ENCODE measurements at regions not wholly inside any gene's neighbourhood (a gene's known extent, or its start where the extent isn't known, plus 50 kb on each side); places are given as distances from the start of the nearest gene placed in this dataset.

DNA sequence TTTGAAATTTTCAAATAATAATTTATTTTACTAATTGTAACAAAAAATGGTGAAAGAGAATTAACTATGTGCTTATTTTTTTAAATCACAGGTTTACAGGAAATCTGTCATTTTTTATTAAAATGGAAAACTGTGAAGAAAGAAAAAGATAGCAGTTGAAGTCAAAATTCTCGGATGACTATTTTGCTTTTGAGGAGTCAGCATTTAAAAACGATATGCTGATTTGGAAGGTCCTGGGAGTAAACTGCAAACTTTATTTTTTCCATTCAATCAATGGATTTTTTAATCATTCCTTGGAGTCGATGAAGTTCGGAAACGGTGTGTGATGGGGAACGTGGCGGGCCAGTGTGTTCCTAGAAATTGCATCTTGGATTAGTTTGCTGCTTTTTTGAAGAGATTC is 258.9 kb upstream of the NAV3 start:
- DNase-seq (ENCODE audit: low spot score) = no peak

DNA sequence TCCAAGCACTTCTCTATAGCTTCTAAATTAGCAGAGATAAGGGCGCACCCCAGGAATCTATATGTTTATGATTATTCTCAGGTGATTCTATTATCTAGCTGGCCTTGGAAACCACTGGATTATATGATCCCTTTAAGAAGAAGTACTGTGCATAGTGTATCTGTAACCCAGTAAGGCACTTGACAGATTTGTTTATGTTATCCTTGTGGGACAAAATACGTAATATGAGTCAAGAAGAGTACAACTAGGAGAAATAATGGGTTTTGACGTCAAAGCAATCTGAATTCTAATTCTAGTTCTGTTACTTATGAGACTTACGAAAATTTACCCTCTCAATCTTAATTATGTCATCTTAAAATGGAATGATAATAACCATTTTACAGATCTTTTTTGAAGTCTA is 259.6 kb upstream of the NAV3 start:
- DNase-seq (ENCODE audit: low spot score) = no peak

DNA sequence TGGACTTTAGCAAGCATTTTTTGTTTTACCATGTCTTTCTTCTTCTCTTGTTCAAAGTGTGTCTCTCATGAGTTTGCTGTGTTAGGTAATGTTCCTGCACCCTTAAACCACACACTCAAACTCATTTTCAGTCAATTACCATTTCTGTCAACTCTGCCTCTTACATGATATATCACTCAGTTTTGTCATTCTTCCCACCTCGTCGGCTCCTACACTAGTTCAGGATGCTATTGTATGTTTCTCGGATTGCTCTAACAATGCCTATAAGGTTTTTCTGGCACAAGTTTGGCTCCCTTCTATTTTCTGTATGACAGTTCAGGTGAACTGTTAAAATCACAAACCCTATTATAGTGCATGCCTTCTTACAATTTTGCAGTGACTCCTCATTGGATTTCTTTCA is 260.8 kb upstream of the NAV3 start:
- peak; percentile 52 for DNase-seq (ENCODE audit: low spot score)

DNA sequence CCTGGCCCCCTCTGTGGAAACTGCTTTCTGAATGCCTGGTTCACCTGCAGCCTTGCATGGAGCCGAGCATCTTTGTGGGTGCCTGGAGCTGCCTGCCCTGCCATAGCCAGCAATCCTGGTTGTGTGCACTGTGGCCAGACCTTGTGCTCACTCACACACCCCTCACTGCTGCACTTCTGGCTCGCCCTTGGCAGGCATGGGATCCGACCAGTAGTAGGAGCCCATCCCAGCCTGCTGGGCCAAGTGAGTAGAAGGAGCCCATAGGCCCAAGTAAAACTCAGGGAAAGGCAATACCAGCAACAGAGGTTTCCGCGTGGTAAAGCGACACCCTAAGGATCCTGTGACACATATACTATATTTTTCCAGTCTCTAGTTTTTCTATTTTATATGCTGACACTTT is 270.0 kb upstream of the NAV3 start:
- no peak for DNase-seq (ENCODE audit: low spot score)

DNA sequence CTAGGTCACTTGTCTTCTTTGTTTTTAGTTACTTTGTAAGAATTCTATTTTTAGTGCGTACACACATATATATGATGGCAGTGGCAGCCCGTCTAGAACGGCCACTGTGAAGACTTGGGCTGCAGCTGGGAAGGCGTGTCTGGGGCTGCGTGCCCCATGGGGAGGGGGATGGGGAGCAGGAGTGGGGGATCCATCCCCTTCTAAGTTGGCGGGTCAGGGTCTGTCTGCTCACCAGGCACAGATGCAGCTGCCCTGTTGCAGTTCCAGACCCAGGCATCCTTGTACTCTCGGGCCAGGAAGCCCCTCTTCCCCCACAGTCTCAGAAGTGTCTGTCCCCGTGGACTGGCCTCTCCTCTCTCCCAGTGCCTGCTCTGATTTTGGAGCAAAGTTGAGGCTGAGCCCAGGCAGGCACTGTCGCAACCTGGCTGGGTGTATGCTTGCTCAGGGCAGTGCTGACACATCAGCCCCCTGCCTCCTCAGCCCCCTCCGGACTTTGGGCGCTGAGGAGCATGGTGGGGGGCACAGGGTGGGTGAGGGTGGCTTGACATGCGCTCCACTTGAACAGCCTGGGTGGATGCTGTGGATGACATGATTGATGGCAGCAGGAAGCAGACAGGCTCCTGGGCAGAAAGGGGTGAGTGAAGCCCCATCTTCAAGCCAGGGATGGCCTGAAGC is 271.2 kb upstream of the NAV3 start:
- no peak for DNase-seq (ENCODE audit: low spot score)

DNA sequence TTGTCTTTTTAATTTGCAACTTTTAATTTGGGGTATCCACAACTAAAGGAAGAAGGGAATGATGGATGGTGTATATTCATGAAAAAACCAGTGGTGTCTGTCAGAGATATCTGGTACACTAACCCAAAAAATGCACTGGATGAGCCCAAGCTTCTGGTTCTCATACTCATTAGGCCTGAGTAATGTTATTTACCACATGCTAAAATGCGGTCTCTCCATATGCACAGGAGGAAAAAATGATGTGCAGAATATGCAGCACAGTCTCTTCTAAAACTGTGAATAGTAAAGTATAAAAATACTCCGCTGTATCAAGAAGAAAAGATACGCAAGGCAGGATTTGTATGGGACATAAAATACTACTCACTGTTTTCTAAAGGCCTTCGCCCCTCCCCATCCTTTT is 275.6 kb upstream of the NAV3 start:
- no peak for DNase-seq (ENCODE audit: low spot score)

DNA sequence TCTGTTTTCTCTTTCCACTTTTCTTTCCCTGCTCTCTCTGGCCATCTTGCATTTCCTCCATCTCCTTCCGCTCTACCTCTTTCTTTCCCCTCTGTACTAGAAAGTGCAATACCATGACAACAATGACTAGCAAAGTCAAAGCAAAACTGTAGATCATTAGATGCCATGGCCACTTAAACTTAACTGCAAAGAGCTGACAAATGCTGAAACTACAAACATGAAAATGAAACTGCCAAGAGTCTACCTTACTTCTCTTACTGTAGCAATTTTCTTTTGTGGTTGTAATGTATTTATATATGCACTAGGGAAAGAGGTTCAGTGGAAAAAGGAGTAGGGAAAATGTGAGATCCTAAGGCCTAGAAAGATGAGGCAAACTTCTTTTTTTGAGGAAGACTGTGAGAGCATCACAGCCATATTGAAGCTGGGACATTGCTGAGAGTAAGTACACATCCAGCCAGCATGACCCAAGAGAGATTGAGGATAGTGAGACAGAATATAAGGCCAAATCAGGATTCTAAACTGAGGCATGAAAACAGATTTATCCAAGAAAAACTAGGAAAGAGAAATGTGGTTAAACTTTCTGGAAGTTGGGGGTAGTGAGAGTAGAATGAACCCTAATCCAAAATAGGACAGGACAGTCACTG is 276.6 kb upstream of the NAV3 start:
- no peak for DNase-seq (ENCODE audit: low spot score)

DNA sequence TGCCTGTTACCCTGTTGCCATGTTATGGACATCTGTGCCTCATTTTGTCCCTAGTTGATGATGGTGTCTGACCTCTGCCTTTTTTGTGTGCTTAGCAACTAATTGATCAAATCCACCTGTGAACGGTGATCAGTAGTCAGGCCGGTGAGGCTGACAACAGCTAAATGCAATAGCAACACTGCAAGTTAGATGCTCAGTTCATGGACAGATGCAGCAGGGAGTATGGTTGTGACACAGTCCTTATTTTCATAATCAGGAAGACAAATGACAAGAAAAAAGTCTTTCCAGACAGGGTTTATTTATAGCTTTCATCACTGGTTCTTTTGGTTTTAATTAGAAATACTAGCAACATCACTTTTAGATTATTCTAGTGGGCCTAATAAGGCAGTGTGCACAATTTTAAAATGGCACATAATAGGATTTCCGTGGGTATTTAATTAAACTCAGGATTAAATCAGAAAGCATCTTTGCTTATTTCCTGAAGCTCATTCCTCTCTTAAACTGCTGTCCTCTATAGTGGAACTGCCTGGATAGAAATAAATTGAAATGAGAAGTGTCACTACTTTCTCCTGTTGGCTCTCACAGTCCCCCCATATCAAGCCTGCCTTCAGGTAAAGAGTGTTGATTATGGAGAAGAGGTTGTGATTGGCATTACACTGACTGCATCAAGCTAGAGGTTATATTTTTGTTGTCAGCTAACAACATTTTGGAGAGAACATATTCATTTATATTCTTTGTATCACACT is 281.1 kb upstream of the NAV3 start:
- DNase-seq (ENCODE audit: low spot score) = no peak

DNA sequence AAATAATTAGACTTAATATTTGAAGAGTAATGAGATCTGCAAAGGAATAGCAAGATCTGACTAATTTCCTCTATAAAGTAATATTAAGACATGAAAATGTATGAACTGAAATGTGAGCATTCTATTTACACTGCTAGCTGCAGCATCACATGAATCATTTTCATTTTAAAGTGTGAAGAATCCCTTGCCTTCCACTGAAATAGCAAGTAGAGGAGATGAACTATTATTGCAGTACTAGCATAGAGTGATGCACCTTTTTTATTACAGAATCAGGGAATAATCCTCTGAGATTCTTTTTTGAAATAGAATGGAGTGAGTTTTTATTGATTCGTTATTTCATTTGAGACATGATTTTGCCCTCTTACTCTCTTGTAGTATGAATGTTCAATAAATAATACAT is 281.9 kb upstream of the NAV3 start:
- no peak for DNase-seq (ENCODE audit: low spot score)

DNA sequence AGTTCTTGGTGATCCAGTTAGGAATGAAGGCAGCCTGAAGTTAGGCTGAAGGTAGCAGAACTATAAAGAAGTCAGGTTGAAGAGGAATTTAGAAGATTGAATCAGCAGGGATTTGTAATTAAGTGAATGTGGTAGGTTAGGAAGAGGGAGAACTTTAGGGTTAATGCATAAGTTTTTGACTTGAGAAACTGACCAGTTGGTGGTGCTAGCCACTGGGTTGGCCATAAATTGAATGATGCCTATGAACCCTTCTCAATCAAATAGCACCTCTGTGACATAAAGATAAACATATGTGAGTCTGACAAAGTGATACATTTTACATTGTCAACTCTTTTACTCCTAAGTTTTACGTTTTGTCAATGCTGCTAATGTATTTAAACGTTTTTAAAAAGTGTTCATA is 290.6 kb upstream of the NAV3 start:
- DNase-seq (ENCODE audit: low spot score) = no peak

DNA sequence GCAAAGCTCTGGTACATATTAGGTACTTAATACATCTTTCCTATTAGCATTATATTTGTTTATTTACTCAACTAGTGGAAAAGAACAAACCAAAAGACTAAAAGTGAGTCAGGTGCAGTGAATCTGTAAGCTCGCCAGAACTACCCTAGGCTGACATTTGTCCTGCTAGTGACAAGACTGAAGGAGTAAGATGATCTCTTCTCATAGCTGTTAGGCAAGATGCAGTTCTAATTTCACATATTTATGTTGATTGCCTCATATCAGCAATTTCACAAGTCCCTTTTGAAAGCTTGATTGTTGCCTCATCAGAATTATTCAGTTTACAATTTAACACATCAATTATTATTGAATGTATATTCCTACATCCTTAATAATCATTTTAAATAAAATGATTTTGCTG is 293.0 kb upstream of the NAV3 start:
- no peak for DNase-seq (ENCODE audit: low spot score)

DNA sequence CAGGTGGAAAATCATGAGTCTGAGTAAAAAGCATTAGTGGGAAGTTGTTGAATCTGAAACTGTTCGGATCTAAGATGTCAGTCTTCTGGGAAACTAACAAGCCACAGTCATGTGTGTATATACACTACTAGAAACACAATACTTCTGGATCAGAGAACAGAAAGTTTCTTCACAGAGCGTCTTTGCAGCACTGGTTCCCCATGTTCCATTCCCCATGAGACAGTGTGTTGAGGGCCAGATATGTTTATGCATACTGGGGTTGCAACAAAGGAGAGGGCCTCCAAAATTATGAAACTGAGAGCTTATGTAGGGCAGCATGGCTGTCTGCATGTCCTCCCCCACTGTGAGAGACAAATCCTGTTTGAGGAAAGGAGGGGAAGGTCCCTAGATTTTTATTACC is 295.0 kb upstream of the NAV3 start:
- no peak for DNase-seq (ENCODE audit: low spot score)

DNA sequence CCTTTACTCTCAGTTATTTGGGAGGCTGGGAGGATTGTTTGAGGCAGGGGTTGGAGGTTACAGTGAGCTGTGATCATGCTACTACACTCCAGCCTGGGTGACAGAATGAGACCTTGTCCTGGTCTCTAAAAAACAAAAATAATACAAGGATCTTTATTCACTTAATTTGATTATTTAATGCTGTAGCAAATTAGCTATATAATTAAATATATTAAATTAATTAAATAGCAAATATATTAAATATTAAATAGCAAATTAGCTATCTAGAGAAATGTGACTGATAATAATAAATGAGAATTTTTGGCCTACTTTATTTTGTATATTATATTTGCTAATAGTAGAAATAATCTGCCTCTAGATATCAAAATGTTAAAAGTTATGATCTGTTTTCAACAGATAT is 298.8 kb upstream of the NAV3 start:
- no peak for DNase-seq (ENCODE audit: low spot score)

DNA sequence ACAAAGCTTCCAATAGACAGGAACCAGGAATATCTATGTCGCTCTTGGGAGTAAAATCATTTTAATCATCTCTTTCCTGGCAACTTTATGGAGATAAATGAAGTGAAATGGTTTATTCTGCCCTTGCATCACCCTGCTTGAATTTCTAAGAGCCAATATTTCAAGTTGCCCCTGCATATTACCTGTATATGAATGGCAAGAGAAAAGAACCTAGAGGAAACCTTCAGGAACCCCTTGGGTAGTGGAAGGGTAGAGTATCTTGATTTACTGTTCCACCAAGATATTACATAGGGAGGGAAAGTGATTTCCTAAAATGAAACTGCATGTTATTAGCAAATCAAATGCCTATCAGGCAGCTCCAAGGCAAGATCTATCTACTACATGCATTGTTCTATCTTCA is 308.4 kb upstream of the NAV3 start:
- no peak for DNase-seq (ENCODE audit: low spot score)

DNA sequence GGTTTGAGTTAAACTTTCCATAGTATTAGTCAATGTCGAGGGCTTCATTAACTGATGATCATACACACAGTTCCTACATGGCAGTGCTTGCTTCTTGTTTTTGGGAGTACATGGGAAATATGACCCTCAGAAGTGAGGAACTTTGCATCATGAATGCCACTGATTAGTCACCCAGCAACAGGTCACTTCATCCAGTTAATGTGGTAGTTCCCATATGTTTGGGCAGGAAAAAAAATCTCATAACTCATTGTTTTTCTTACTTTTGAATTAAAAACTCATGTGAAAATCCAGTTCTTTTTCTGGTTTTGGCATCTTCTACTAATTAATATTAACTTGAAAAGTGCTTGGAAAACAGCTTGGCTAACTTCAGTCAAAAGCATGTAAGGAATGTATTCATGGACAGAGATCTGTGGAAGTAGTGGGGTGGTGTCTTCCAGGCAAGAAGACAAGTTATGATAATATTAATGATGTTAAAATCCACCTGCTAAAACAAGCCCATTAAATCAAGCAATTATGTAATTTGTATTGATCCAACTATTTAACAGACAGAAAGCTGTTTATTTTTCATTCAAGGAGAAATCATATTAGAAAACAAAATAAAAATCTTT is 309.1 kb upstream of the NAV3 start:
- no peak for DNase-seq (ENCODE audit: low spot score)

DNA sequence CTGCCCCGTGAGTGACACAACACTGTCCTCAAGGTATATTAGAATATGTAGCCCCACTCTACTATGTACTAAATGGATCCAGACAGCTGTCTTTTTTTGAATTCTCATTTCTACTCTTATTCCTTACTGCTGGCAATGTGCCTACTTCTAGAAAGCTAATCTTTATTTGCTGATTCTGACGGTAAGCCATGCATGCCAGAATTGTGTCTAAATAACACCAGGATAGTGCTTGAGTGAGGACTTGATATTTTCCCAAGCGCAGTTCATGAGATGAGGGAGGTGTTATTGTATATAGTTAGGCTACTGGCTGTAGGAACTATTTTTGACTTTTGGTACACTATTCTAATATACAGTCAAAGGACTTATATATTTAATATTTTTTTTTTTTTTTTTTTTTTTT is 316.2 kb upstream of the NAV3 start:
- DNase-seq (ENCODE audit: low spot score) = no peak

DNA sequence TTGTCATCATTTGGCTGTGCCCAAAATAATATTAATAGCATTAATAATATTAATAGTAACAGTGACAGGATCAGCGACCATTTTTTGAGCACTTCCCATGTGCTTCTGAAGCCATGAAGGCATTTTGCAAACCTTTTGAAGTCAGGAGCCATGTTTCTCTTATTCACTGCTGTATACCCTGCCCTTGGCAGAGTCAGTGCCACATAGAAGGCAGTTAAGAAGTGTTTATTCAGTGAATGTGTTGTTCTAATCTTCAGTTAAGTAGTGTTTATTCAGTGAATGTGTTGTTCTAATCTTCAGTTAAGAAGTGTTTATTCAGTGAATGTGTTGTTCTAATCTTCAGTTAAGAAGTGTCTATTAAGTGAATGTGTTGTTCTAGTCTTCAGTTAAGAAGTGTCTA is 319.7 kb upstream of the NAV3 start:
- no peak for DNase-seq (ENCODE audit: low spot score)

DNA sequence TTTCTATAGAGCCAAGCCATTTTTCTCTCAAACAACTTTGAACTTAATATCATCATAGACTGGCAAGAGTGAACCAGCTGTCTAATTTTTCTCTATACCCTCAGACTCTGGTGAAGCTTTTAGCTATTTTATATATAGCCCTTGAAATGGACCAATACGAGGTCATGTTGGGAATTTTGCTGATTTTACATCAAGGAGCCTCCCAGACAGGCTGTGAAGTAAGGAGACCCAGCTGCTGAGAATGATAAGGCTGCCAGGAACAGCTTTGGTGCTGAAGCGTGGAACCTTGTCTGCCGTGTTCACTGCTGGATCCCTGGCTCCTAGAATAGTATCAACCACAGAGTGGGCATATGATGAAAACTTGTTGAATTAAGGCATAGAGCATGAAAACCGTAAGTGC is 326.2 kb upstream of the NAV3 start:
- DNase-seq (ENCODE audit: low spot score) = no peak

DNA sequence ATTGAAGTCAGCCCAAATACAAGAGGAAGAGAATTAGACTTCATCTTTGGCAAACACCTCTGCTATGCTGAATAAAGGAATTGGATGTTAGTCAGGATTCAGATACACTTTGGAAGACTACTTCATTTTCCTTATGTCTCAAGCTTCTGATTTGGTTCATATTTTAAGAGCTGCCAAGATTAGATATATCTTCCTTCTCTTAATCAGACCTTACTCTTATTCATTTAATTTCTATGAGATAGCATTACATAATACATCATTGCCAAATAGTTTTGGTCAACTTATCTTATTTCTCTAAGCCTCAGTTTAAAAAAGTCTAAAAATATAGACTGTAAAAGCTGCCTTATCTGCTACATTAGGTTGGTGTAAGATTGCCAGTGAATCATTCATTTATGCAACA is 330.6 kb upstream of the NAV3 start:
- DNase-seq (ENCODE audit: low spot score) = no peak

DNA sequence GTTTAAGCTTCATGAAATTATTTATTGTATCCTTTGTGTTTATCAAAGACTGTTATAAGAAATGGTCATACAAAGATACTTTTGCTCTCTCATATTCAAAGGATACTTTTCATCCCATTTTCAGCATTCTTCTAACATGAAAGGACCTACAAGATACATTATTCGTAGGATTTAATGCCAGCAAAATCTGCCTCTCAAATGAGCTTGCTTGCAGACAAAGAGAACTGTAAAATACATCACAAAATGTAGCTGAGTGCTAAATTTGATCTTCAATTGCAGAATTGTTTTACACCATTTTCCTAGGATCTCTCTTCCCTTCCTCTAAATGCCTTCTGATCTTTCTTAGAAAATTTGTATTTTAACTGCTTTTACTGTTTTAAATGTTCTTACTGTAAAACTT is 333.0 kb upstream of the NAV3 start:
- no peak for DNase-seq (ENCODE audit: low spot score)

DNA sequence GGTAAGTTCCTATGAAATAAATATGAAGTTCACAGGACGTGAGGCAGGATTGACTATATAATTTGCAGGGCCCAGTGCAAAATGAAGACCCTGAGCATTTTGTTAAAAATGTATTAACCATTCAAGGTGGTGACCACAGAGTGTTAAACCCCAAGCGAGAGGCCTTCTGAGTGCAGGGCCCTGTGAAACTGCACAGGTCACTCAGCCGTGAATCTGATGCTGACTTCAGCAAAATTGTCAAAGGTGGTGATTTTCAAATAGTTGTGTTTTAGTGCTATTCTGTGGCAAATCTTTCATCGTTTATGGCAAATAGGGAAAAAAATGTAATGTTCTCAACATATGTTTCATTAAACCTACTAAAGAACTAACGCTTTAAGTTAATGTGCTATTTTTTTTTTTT is 334.0 kb upstream of the NAV3 start:
- no peak for DNase-seq (ENCODE audit: low spot score)

DNA sequence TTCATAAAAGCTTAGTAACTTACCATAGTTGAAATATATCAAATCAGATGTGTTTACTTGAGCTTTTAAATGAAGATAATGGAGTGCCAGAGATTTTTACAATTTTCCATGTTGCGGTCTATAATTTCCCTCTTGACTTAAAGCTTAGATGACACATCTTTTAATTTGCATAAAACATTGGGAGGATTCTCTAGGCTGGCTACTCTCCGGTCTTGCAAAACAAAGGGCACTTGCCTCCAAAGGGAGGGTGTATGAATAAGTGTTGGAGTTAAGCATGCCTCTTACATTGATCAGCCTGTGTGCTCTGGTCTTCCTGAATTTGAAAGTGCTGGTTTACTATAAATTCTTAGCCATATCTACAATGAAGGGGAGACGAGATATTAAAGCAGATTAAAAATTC is 336.4 kb upstream of the NAV3 start:
- DNase-seq (ENCODE audit: low spot score) = no peak

Data from putamen (tissue), 1 donor.